Caco-2 (cell line): ENCODE measurements at regions not wholly inside any gene's neighbourhood (a gene's known extent, or its start where the extent isn't known, plus 50 kb on each side); places are given as distances from the start of the nearest gene placed in this dataset.
"Not testable (repeated sequence)": the region's sequence is repeated elsewhere in the genome, so short reads cannot be mapped to it uniquely, and the experiment has no call there.

ENCODE experiments used
- BruUV-seq: library from RNA; stranded (reverse); fragments of 400-500 nt; replicated peaks from 2 replicates; lab custom pipeline; 2021; lab: Mats Ljungman, UMichigan
- CTCF ChIA-PET: fragments of 300-600 bp; sonication (Branson Sonifier 250); formaldehyde crosslinking; loops from one replicate; lab custom pipeline; 2022; ENCODE audit warnings: antibody characterized with exemption; lab: Charles Lee
- POLR2A ChIA-PET: fragments of 300-600 bp; sonication (Branson Sonifier 250); formaldehyde crosslinking; loops from one replicate; lab custom pipeline; 2022; ENCODE audit warnings: antibody characterized with exemption; lab: Charles Lee
- DNase-seq, 2 experiments: peaks; one replicate each; pipeline versions ENCODE4 v3.0.0 to v3.0.0-alpha.2; 2020 to 2022
- H3K27me3 ChIP-seq: replicated peaks from 2 replicates; pipeline ENCODE4 v1.6.0; 2011; ENCODE audit warnings: low read length; ENCODE audit not compliant: control insufficient read depth, insufficient read depth
- H3K36me3 ChIP-seq: 2 replicates; pipeline ENCODE4 v1.5.1; 2011; ENCODE audit warnings: low read length; ENCODE audit not compliant: control insufficient read depth, insufficient read depth
- H3K4me1 ChIP-seq: fragments of 250-450 bp; sonication (Bioruptor Pico); 2 replicates; pipeline ENCODE4 v1.5.1; 2020; ENCODE audit warnings: mild to moderate bottlenecking
- H3K4me3 ChIP-seq: 2 replicates; pipeline ENCODE4 v1.5.1; 2011; ENCODE audit warnings: low read depth, mild to moderate bottlenecking, control low read depth, low read length
- H3K9me3 ChIP-seq: fragments of 250-450 bp; sonication (Bioruptor Pico); 2 replicates; pipeline ENCODE4 v1.5.1; 2020; ENCODE audit warnings: mild to moderate bottlenecking, moderate library complexity
- H3K27ac Mint-ChIP-seq: one replicate; pipeline ENCODE4 v1.8.0; 2022; ENCODE audit warnings: mixed read lengths; ENCODE audit not compliant: unreplicated experiment
- H3K27me3 Mint-ChIP-seq: one replicate; pipeline ENCODE4 v1.8.0; 2022; ENCODE audit warnings: mixed read lengths; ENCODE audit not compliant: insufficient read depth, unreplicated experiment
- H3K36me3 Mint-ChIP-seq: one replicate; pipeline ENCODE4 v1.8.0; 2022; ENCODE audit warnings: mild to moderate bottlenecking, mixed read lengths; ENCODE audit not compliant: insufficient read depth, unreplicated experiment
- H3K4me1 Mint-ChIP-seq: one replicate; pipeline ENCODE4 v1.8.0; 2022; ENCODE audit warnings: low read depth, mixed read lengths; ENCODE audit not compliant: unreplicated experiment
- H3K4me3 Mint-ChIP-seq: one replicate; pipeline ENCODE4 v1.8.0; 2022; ENCODE audit warnings: mild to moderate bottlenecking, moderate library complexity, mixed read lengths; ENCODE audit not compliant: unreplicated experiment
- H3K9me3 Mint-ChIP-seq: one replicate; pipeline ENCODE4 v1.8.0; 2022; ENCODE audit warnings: mixed read lengths; ENCODE audit not compliant: unreplicated experiment
- CTCF ChIP-seq, 2 experiments: fragments of 200-600 bp in 1 of 2; IDR thresholded peaks; 1 replicate in 1 of 2; 2 replicates in 1 of 2; pipeline versions ENCODE4 v1.5.1 to v1.8.0; 2011 to 2022; ENCODE audit warnings: antibody characterized with exemption in 1 of 2, control low read depth in 1 of 2, inconsistent platforms in 1 of 2, low read depth in 1 of 2, low read length in 1 of 2, mild to moderate bottlenecking in 1 of 2, moderate library complexity in 1 of 2; ENCODE audit not compliant: insufficient read depth in 1 of 2, severe bottlenecking in 1 of 2, unreplicated experiment in 1 of 2
- intact Hi-C: fragments of 100-400 bp; cut with micrococcal nuclease; formaldehyde crosslinking; loops from one replicate; pipeline ENCODE4 v1.10.0; 2022; ENCODE audit not compliant: unreplicated experiment

- Histone ChIP-seq H3K36me3 (no peaks in the 10 kb centered on the region), H3K9me3 (no peaks in the 10 kb centered on the region), H3K4me3 (no peak overlapping the region), H3K4me1 (no peaks in the 10 kb centered on the region), H3K27me3 (no peaks in the 10 kb centered on the region)
- TF ChIP-seq CTCF (IDR thresholded peaks at IDR 0.05; ENCODE audit: insufficient read depth in 1 of 2, low read depth in 1 of 2, low read length in 1 of 2, severe bottlenecking in 1 of 2, unreplicated experiment in 1 of 2) = no peak
- BruUV-seq = no TSS peak
- ChIA-PET POLR2A (no interaction called here), CTCF (no interaction called here)
- Mint-ChIP-seq H3K4me1 (no peaks in the 10 kb centered on the region), H3K36me3 (no peaks in the 10 kb centered on the region), H3K27me3 (peaks cover 16% of the 10 kb centered on the region), H3K27ac (no peak overlapping the region), H3K4me3 (no peak overlapping the region), H3K9me3 (no peaks in the 10 kb centered on the region)
- DNase-seq = no peak
- intact Hi-C loops = no loop called here
Observed at GRCh38 chr13:90889906-90890834, 457.3 kb upstream of the MIR17HG start.

- Histone ChIP-seq H3K9me3 (no peaks in the 10 kb centered on the region), H3K27me3 (no peaks in the 10 kb centered on the region), H3K4me3 (no peak overlapping the region), H3K36me3 (no peaks in the 10 kb centered on the region), H3K4me1 (no peaks in the 10 kb centered on the region)
- no peak for DNase-seq
- intact Hi-C loops = no loop called here
- no TSS peak for BruUV-seq
- Mint-ChIP-seq H3K4me1 (no peaks in the 10 kb centered on the region), H3K4me3 (no peak overlapping the region), H3K27me3 (peaks cover 13% of the 10 kb centered on the region), H3K9me3 (no peaks in the 10 kb centered on the region), H3K27ac (no peak overlapping the region), H3K36me3 (no peaks in the 10 kb centered on the region)
- ChIA-PET POLR2A (no interaction called here), CTCF (no interaction called here)
- TF ChIP-seq CTCF (IDR thresholded peaks at IDR 0.05; ENCODE audit: insufficient read depth in 1 of 2, low read depth in 1 of 2, low read length in 1 of 2, severe bottlenecking in 1 of 2, unreplicated experiment in 1 of 2) = no peak
Observed at GRCh38 chr13:90891329-90891728, 456.2 kb upstream of the MIR17HG start.

GRCh38 chr13:90893199-90893598 lies 454.3 kb upstream of the MIR17HG start:
- H3K36me3 ChIP-seq, BruUV-seq, H3K9me3 ChIP-seq, H3K9me3 Mint-ChIP-seq, H3K36me3 Mint-ChIP-seq, H3K4me3 Mint-ChIP-seq, H3K27me3 ChIP-seq, H3K4me1 Mint-ChIP-seq, H3K27ac Mint-ChIP-seq, DNase-seq, H3K4me1 ChIP-seq, CTCF ChIA-PET, POLR2A ChIA-PET, H3K4me3 ChIP-seq, intact Hi-C loops: not testable (repeated sequence)
- peaks cover 13% of the 10 kb centered on the region for H3K27me3 Mint-ChIP-seq
